ENCODE measurements at regions not wholly inside any gene's neighbourhood (a gene's known extent, or its start where the extent isn't known, plus 50 kb on each side); places are given as distances from the start of the nearest gene placed in this dataset.
A peak's percentile ranks its signal among the peaks of the same experiment; 100 is the strongest.

- ATAC-seq (peak; percentile 94), DNase-seq (peak; percentile 26 to 43)
- H3K27me3 Mint-ChIP-seq, result no peaks in the 10 kb centered on the region
- H3K4me3 Mint-ChIP-seq, result peak overlapping the region; percentile 89 to 94
- H3K27ac Mint-ChIP-seq, result peak overlapping the region; percentile 82 to 96
- H3K9me3 Mint-ChIP-seq, result no peaks in the 10 kb centered on the region
- H3K4me1 Mint-ChIP-seq, result peaks cover 54% of the 10 kb centered on the region
Observed at GRCh38 chr14:22070119-22070982, 396.7 kb upstream of the OR4E1 start.

- Mint-ChIP-seq H3K9me3 (no peaks in the 10 kb centered on the region), H3K4me1 (peaks cover 36% of the 10 kb centered on the region), H3K4me3 (peak overlapping the region; percentile 50 to 55), H3K27ac (peak overlapping the region in 1 of 2 donors; percentile 59), H3K27me3 (no peaks in the 10 kb centered on the region)
- ATAC-seq (no peak), DNase-seq (no peak)
Observed at GRCh38 chr14:22065347-22065746, 391.7 kb upstream of the OR4E1 start.

GRCh38 chr14:22059201-22059600, 385.6 kb upstream of the OR4E1 start:
- H3K4me1 Mint-ChIP-seq, result peaks cover 24% of the 10 kb centered on the region
- no peaks in the 10 kb centered on the region for H3K27me3 Mint-ChIP-seq
- no peak overlapping the region for H3K27ac Mint-ChIP-seq
- no peaks in the 10 kb centered on the region for H3K9me3 Mint-ChIP-seq
- ATAC-seq, result no peak
- DNase-seq, result no peak
- no peak overlapping the region for H3K4me3 Mint-ChIP-seq

GRCh38 chr14:22052795-22053194, 379.2 kb upstream of the OR4E1 start:
- peaks cover 46% of the 10 kb centered on the region for H3K4me1 Mint-ChIP-seq
- H3K9me3 Mint-ChIP-seq, result no peaks in the 10 kb centered on the region
- H3K27ac Mint-ChIP-seq, result peak overlapping the region in 1 of 2 donors; percentile 88
- peak overlapping the region; percentile 70 to 86 for H3K4me3 Mint-ChIP-seq
- no peaks in the 10 kb centered on the region for H3K27me3 Mint-ChIP-seq
- DNase-seq (peak in 1 of 2 donors; percentile 10), ATAC-seq (peak; percentile 81)

GRCh38 chr14:22047115-22047514, 373.5 kb upstream of the OR4E1 start:
- ATAC-seq (peak; percentile 85), DNase-seq (peak; percentile 31 to 32)
- Mint-ChIP-seq H3K9me3 (no peaks in the 10 kb centered on the region), H3K4me1 (peaks cover 45% of the 10 kb centered on the region), H3K4me3 (peak overlapping the region; percentile 26 to 68), H3K27me3 (no peaks in the 10 kb centered on the region), H3K27ac (peak overlapping the region; percentile 35 to 42)

GRCh38 chr14:22046063-22046462, 372.4 kb upstream of the OR4E1 start:
- ATAC-seq (peak; percentile 55), DNase-seq (no peak)
- H3K9me3 Mint-ChIP-seq, result no peaks in the 10 kb centered on the region
- H3K4me3 Mint-ChIP-seq, result peak overlapping the region; percentile 73 to 79
- H3K27ac Mint-ChIP-seq, result peak overlapping the region; percentile 35 to 37
- H3K4me1 Mint-ChIP-seq, result peaks cover 41% of the 10 kb centered on the region
- H3K27me3 Mint-ChIP-seq, result no peaks in the 10 kb centered on the region

- no peak overlapping the region for H3K4me3 Mint-ChIP-seq
- H3K27ac Mint-ChIP-seq, result no peak overlapping the region
- no peak for DNase-seq
- peaks cover 36% of the 10 kb centered on the region for H3K4me1 Mint-ChIP-seq
- no peak for ATAC-seq
- no peaks in the 10 kb centered on the region for H3K27me3 Mint-ChIP-seq
- no peaks in the 10 kb centered on the region for H3K9me3 Mint-ChIP-seq
Observed at GRCh38 chr14:22044193-22044592, 370.6 kb upstream of the OR4E1 start.

GRCh38 chr14:22040781-22041125, 367.1 kb upstream of the OR4E1 start:
- peak overlapping the region; percentile 87 to 89 for H3K27ac Mint-ChIP-seq
- ATAC-seq, result no peak
- no peak for DNase-seq
- H3K4me3 Mint-ChIP-seq, result peak overlapping the region; percentile 77 to 78
- H3K27me3 Mint-ChIP-seq, result no peaks in the 10 kb centered on the region
- H3K9me3 Mint-ChIP-seq, result no peaks in the 10 kb centered on the region
- peaks cover 6% of the 10 kb centered on the region for H3K4me1 Mint-ChIP-seq

- Mint-ChIP-seq H3K4me3 (peak overlapping the region; percentile 77 to 78), H3K27ac (peak overlapping the region; percentile 87 to 89), H3K9me3 (no peaks in the 10 kb centered on the region), H3K4me1 (peaks cover 5% of the 10 kb centered on the region), H3K27me3 (no peaks in the 10 kb centered on the region)
- DNase-seq, result peak in 1 of 2 donors; percentile 47
- ATAC-seq, result peak; percentile 86
Observed at GRCh38 chr14:22039938-22040780, 366.5 kb upstream of the OR4E1 start.

GRCh38 chr14:22036541-22037239, 363.1 kb upstream of the OR4E1 start:
- Mint-ChIP-seq H3K27me3 (no peaks in the 10 kb centered on the region), H3K9me3 (no peaks in the 10 kb centered on the region)
- DNase-seq, result no peak

GRCh38 chr14:22026527-22026926, 352.9 kb upstream of the OR4E1 start:
- no peak for DNase-seq
- no peak overlapping the region for H3K27ac Mint-ChIP-seq
- H3K27me3 Mint-ChIP-seq, result peaks cover 7% of the 10 kb centered on the region
- H3K4me1 Mint-ChIP-seq, result no peaks in the 10 kb centered on the region
- H3K4me3 Mint-ChIP-seq, result no peak overlapping the region
- no peak for ATAC-seq
- H3K9me3 Mint-ChIP-seq, result no peaks in the 10 kb centered on the region

More at GRCh38 chr14:22036541-22037239, 363.1 kb upstream of the OR4E1 start:
- no peak overlapping the region for H3K4me3 Mint-ChIP-seq
- H3K27ac Mint-ChIP-seq, result no peak overlapping the region
- ATAC-seq, result no peak
- H3K4me1 Mint-ChIP-seq, result peaks cover 5% of the 10 kb centered on the region

GRCh38 chr14:22025879-22026278, 352.3 kb upstream of the OR4E1 start:
- no peak for DNase-seq
- no peak overlapping the region for H3K27ac Mint-ChIP-seq
- H3K9me3 Mint-ChIP-seq, result no peaks in the 10 kb centered on the region
- peaks cover 7% of the 10 kb centered on the region for H3K27me3 Mint-ChIP-seq
- ATAC-seq, result no peak
- H3K4me1 Mint-ChIP-seq, result no peaks in the 10 kb centered on the region
- H3K4me3 Mint-ChIP-seq, result no peak overlapping the region

GRCh38 chr14:22024137-22024536, 350.5 kb upstream of the OR4E1 start:
- Mint-ChIP-seq H3K9me3 (peaks cover 0 to 5% of the 10 kb centered on the region in 2 donors), H3K4me3 (no peak overlapping the region), H3K27me3 (peaks cover 7% of the 10 kb centered on the region), H3K27ac (peak overlapping the region in 1 of 2 donors; percentile 58), H3K4me1 (no peaks in the 10 kb centered on the region)
- no peak for DNase-seq
- ATAC-seq, result no peak

GRCh38 chr14:22018890-22019289, 345.3 kb upstream of the OR4E1 start:
- peaks cover 0 to 5% of the 10 kb centered on the region in 2 donors for H3K9me3 Mint-ChIP-seq
- no peak for ATAC-seq
- H3K27me3 Mint-ChIP-seq, result peaks cover 1% of the 10 kb centered on the region
- DNase-seq, result no peak
- no peak overlapping the region for H3K27ac Mint-ChIP-seq
- no peak overlapping the region for H3K4me3 Mint-ChIP-seq
- H3K4me1 Mint-ChIP-seq, result no peaks in the 10 kb centered on the region

GRCh38 chr14:22012452-22012851, 338.8 kb upstream of the OR4E1 start:
- Mint-ChIP-seq H3K4me1 (peaks cover 10% of the 10 kb centered on the region), H3K27ac (no peak overlapping the region), H3K27me3 (no peaks in the 10 kb centered on the region), H3K9me3 (no peaks in the 10 kb centered on the region), H3K4me3 (no peak overlapping the region)
- no peak for ATAC-seq
- DNase-seq, result no peak

All from stimulated activated naive CD8-positive, alpha-beta T cell treated with anti-CD3 and anti-CD28 coated beads, Interleukin-15, amount 100 ng/mL, for 72 hours (primary cell).